ENCODE measurements at regions not wholly inside any gene's neighbourhood (a gene's known extent, or its start where the extent isn't known, plus 50 kb on each side); places are given as distances from the start of the nearest gene placed in this dataset.
"Not testable (repeated sequence)": the region's sequence is repeated elsewhere in the genome, so short reads cannot be mapped to it uniquely, and the experiment has no call there.

GRCh38 chr6:125587666-125588632, 161.5 kb upstream of the HEY2 start:
- H3K4me1 ChIP-seq (ENCODE audit: control insufficient read depth in 2 of 2, insufficient read depth in 2 of 2, low read length in 1 of 2): peaks cover 0 to 5% of the 10 kb centered on the region in 2 donors
- H3K27ac ChIP-seq (ENCODE audit: low read depth in 2 of 2, low read length in 1 of 2): no peak overlapping the region
- H3K27me3 ChIP-seq (ENCODE audit: control insufficient read depth in 1 of 2, insufficient read depth in 2 of 2, low read length in 2 of 2): no peaks in the 10 kb centered on the region
- no peaks in the 10 kb centered on the region for H3K36me3 ChIP-seq (ENCODE audit: control insufficient read depth in 2 of 2, insufficient read depth in 2 of 2, low read length in 1 of 2)
- H3K9me3 ChIP-seq (ENCODE audit: control insufficient read depth in 2 of 2, insufficient read depth in 1 of 2, low read depth in 1 of 2, low read length in 1 of 2): no peaks in the 10 kb centered on the region
- 69 to 73% methylated on average over 11 of the region's 11 CpGs for WGBS, 2 donors
- H3K4me3 ChIP-seq (ENCODE audit: low read depth in 1 of 2, low read length in 2 of 2): no peak overlapping the region

DNA sequence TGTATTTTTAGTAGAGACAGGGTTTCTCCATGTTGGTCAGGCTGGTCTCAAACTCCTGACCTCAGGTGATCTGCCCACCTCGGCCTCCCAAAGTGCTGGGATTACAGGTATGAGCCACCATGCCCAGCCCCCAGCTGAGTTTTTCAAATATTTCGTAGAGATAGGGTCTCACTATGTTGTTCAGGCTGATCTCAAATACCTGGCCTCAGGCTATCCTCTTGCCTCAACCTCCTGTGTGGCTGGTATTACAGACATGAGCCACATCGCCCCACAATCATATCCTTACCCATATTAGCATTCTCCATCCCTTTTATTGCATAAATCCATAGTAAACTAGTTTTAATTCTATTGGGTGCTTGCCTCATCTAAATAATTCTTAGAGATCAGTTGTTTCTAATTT, 157.6 kb upstream of the HEY2 start:
- 80 to 89% methylated on average over 3 of the region's 3 CpGs for WGBS, 2 donors
- H3K36me3 ChIP-seq (ENCODE audit: control insufficient read depth in 2 of 2, insufficient read depth in 2 of 2, low read length in 1 of 2); H3K27me3 ChIP-seq (ENCODE audit: control insufficient read depth in 1 of 2, insufficient read depth in 2 of 2, low read length in 2 of 2): not testable (repeated sequence)

GRCh38 chr6:125593746-125594145, 155.7 kb upstream of the HEY2 start:
- no peaks in the 10 kb centered on the region for H3K27me3 ChIP-seq (ENCODE audit: control insufficient read depth in 1 of 2, insufficient read depth in 2 of 2, low read length in 2 of 2)
- H3K27ac ChIP-seq (ENCODE audit: low read depth in 2 of 2, low read length in 1 of 2): no peak overlapping the region
- no peaks in the 10 kb centered on the region for H3K9me3 ChIP-seq (ENCODE audit: control insufficient read depth in 2 of 2, insufficient read depth in 1 of 2, low read depth in 1 of 2, low read length in 1 of 2)
- no peaks in the 10 kb centered on the region for H3K36me3 ChIP-seq (ENCODE audit: control insufficient read depth in 2 of 2, insufficient read depth in 2 of 2, low read length in 1 of 2)
- H3K4me1 ChIP-seq (ENCODE audit: control insufficient read depth in 2 of 2, insufficient read depth in 2 of 2, low read length in 1 of 2): no peaks in the 10 kb centered on the region
- H3K4me3 ChIP-seq (ENCODE audit: low read depth in 1 of 2, low read length in 2 of 2): no peak overlapping the region

More for the DNA sequence above, 157.6 kb upstream of the HEY2 start:
- not testable (repeated sequence) for H3K4me1 ChIP-seq (ENCODE audit: control insufficient read depth in 2 of 2, insufficient read depth in 2 of 2, low read length in 1 of 2); H3K4me3 ChIP-seq (ENCODE audit: low read depth in 1 of 2, low read length in 2 of 2); H3K27ac ChIP-seq (ENCODE audit: low read depth in 2 of 2, low read length in 1 of 2); H3K9me3 ChIP-seq (ENCODE audit: control insufficient read depth in 2 of 2, insufficient read depth in 1 of 2, low read depth in 1 of 2, low read length in 1 of 2)

GRCh38 chr6:125596020-125596419, 153.4 kb upstream of the HEY2 start:
- no peak overlapping the region for H3K4me3 ChIP-seq (ENCODE audit: low read depth in 1 of 2, low read length in 2 of 2)
- H3K9me3 ChIP-seq (ENCODE audit: control insufficient read depth in 2 of 2, insufficient read depth in 1 of 2, low read depth in 1 of 2, low read length in 1 of 2): no peaks in the 10 kb centered on the region
- no peaks in the 10 kb centered on the region for H3K27me3 ChIP-seq (ENCODE audit: control insufficient read depth in 1 of 2, insufficient read depth in 2 of 2, low read length in 2 of 2)
- no peaks in the 10 kb centered on the region for H3K4me1 ChIP-seq (ENCODE audit: control insufficient read depth in 2 of 2, insufficient read depth in 2 of 2, low read length in 1 of 2)
- H3K27ac ChIP-seq (ENCODE audit: low read depth in 2 of 2, low read length in 1 of 2): no peak overlapping the region
- 46 to 58% methylated on average over 3 of the region's 3 CpGs for WGBS, 2 donors
- no peaks in the 10 kb centered on the region for H3K36me3 ChIP-seq (ENCODE audit: control insufficient read depth in 2 of 2, insufficient read depth in 2 of 2, low read length in 1 of 2)

DNA sequence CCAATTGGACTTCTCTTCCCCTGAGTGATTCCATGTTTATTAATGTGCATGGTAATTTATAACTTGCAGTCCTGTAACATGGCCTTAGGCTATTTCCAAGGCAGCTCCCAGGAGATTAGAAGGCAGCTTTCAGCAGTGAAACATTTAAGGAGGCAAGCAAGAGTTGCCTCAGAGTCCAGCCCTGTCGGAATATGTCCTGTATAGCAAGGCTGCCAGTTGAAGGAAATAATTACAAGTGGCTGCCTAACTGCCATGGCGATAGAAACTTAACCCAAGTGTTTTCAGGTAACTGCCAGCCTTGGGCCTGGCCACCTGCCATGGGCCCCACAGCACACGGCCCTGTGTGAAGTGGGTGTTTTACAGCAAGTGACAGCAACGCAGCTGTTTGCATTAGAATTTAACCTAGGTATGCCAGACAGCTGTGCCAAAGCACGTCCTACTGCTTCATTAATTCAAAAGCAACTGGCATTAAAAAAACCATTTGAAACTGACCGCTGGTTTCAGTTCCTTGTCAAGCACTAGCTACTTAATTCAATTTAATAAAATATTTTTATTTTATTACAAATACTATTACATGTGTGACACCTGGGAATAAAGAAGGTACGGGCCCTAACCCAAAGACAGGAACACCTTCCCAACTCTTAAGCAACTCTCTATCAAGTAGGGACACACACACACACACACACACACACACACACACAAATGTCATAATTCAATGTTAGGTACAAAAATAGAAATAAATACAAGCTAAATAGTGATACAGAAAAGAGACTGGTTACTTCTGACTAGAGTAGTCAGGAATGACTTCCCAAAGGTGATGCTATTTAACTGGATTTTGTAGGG, 151.8 kb upstream of the HEY2 start:
- Histone ChIP-seq H3K4me3 (ENCODE audit: low read depth in 1 of 2, low read length in 2 of 2) (no peak overlapping the region), H3K27ac (ENCODE audit: low read depth in 2 of 2, low read length in 1 of 2) (peak overlapping the region in 1 of 2 donors; percentile 56), H3K4me1 (ENCODE audit: control insufficient read depth in 2 of 2, insufficient read depth in 2 of 2, low read length in 1 of 2) (no peaks in the 10 kb centered on the region), H3K36me3 (ENCODE audit: control insufficient read depth in 2 of 2, insufficient read depth in 2 of 2, low read length in 1 of 2) (no peaks in the 10 kb centered on the region), H3K9me3 (ENCODE audit: control insufficient read depth in 2 of 2, insufficient read depth in 1 of 2, low read depth in 1 of 2, low read length in 1 of 2) (no peaks in the 10 kb centered on the region), H3K27me3 (ENCODE audit: control insufficient read depth in 1 of 2, insufficient read depth in 2 of 2, low read length in 2 of 2) (no peaks in the 10 kb centered on the region)
- WGBS, 2 donors: 41 to 49% methylated on average over 7 of the region's 7 CpGs

DNA sequence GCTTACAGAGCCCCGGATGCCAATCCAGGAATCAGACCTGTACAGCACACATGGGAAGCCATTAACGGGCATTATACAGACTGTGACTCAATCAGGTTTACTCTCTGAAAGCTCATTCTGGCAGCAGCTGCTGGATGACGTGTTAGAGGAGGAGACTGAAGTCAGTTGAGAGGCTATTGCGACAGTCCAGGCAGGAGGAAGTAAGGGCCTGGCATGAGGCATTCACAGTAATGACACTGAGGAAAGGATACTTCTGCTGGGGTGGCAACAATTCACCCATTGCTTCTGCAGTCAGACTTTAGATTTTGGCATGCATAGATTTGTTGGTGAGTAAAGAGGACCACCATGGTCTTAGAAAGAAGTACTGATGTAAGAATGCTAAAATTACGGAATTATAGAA, 151.0 kb upstream of the HEY2 start:
- Histone ChIP-seq H3K36me3 (ENCODE audit: control insufficient read depth in 2 of 2, insufficient read depth in 2 of 2, low read length in 1 of 2) (no peaks in the 10 kb centered on the region), H3K27me3 (ENCODE audit: control insufficient read depth in 1 of 2, insufficient read depth in 2 of 2, low read length in 2 of 2) (no peaks in the 10 kb centered on the region), H3K9me3 (ENCODE audit: control insufficient read depth in 2 of 2, insufficient read depth in 1 of 2, low read depth in 1 of 2, low read length in 1 of 2) (no peaks in the 10 kb centered on the region), H3K27ac (ENCODE audit: low read depth in 2 of 2, low read length in 1 of 2) (no peak overlapping the region), H3K4me3 (ENCODE audit: low read depth in 1 of 2, low read length in 2 of 2) (no peak overlapping the region), H3K4me1 (ENCODE audit: control insufficient read depth in 2 of 2, insufficient read depth in 2 of 2, low read length in 1 of 2) (no peaks in the 10 kb centered on the region)
- 56 to 65% methylated on average over 5 of the region's 5 CpGs for WGBS, 2 donors

GRCh38 chr6:125604257-125604656, 145.2 kb upstream of the HEY2 start:
- Histone ChIP-seq H3K27me3 (ENCODE audit: control insufficient read depth in 1 of 2, insufficient read depth in 2 of 2, low read length in 2 of 2) (no peaks in the 10 kb centered on the region), H3K4me3 (ENCODE audit: low read depth in 1 of 2, low read length in 2 of 2) (no peak overlapping the region), H3K36me3 (ENCODE audit: control insufficient read depth in 2 of 2, insufficient read depth in 2 of 2, low read length in 1 of 2) (no peaks in the 10 kb centered on the region), H3K9me3 (ENCODE audit: control insufficient read depth in 2 of 2, insufficient read depth in 1 of 2, low read depth in 1 of 2, low read length in 1 of 2) (no peaks in the 10 kb centered on the region), H3K4me1 (ENCODE audit: control insufficient read depth in 2 of 2, insufficient read depth in 2 of 2, low read length in 1 of 2) (no peaks in the 10 kb centered on the region), H3K27ac (ENCODE audit: low read depth in 2 of 2, low read length in 1 of 2) (no peak overlapping the region)
- WGBS, 2 donors: 56 to 62% methylated on average over 1 of the region's 1 CpG

- Histone ChIP-seq H3K27ac (ENCODE audit: low read depth in 2 of 2, low read length in 1 of 2) (no peak overlapping the region), H3K36me3 (ENCODE audit: control insufficient read depth in 2 of 2, insufficient read depth in 2 of 2, low read length in 1 of 2) (no peaks in the 10 kb centered on the region), H3K27me3 (ENCODE audit: control insufficient read depth in 1 of 2, insufficient read depth in 2 of 2, low read length in 2 of 2) (no peaks in the 10 kb centered on the region), H3K4me1 (ENCODE audit: control insufficient read depth in 2 of 2, insufficient read depth in 2 of 2, low read length in 1 of 2) (no peaks in the 10 kb centered on the region), H3K4me3 (ENCODE audit: low read depth in 1 of 2, low read length in 2 of 2) (no peak overlapping the region), H3K9me3 (ENCODE audit: control insufficient read depth in 2 of 2, insufficient read depth in 1 of 2, low read depth in 1 of 2, low read length in 1 of 2) (no peaks in the 10 kb centered on the region)
- 42 to 43% methylated on average over 11 of the region's 11 CpGs for WGBS, 2 donors
These were observed 137.7 kb upstream of the HEY2 start for GRCh38 chr6:125611573-125612344.

GRCh38 chr6:125612345-125612846, 137.0 kb upstream of the HEY2 start:
- no peak overlapping the region for H3K27ac ChIP-seq (ENCODE audit: low read depth in 2 of 2, low read length in 1 of 2)
- no peaks in the 10 kb centered on the region for H3K27me3 ChIP-seq (ENCODE audit: control insufficient read depth in 1 of 2, insufficient read depth in 2 of 2, low read length in 2 of 2)
- no peak overlapping the region for H3K4me3 ChIP-seq (ENCODE audit: low read depth in 1 of 2, low read length in 2 of 2)
- no peaks in the 10 kb centered on the region for H3K36me3 ChIP-seq (ENCODE audit: control insufficient read depth in 2 of 2, insufficient read depth in 2 of 2, low read length in 1 of 2)
- no peaks in the 10 kb centered on the region for H3K9me3 ChIP-seq (ENCODE audit: control insufficient read depth in 2 of 2, insufficient read depth in 1 of 2, low read depth in 1 of 2, low read length in 1 of 2)
- WGBS, 2 donors: 50% methylated on average over 3 of the region's 3 CpGs
- H3K4me1 ChIP-seq (ENCODE audit: control insufficient read depth in 2 of 2, insufficient read depth in 2 of 2, low read length in 1 of 2): no peaks in the 10 kb centered on the region

Measured in esophagus (tissue), 2 donors.